Testis (tissue), 2 donors: ENCODE measurements at regions not wholly inside any gene's neighbourhood (a gene's known extent, or its start where the extent isn't known, plus 50 kb on each side); places are given as distances from the start of the nearest gene placed in this dataset.

Experiments used
- CTCF ChIP-seq, 3 experiments: fragments of 450-650 bp in 2 of 3; fragments of 200-600 bp in 1 of 3; sonication (generic) in 1 of 3; IDR thresholded peaks; one replicate each; pipeline ENCODE4 v1.5.1; 2016 to 2019; ENCODE audit warnings: antibody characterized with exemption in 3 of 3, mild to moderate bottlenecking in 2 of 3, moderate library complexity in 1 of 3
- POLR2A ChIP-seq: fragments of 450-650 bp; IDR thresholded peaks from one replicate; pipeline ENCODE4 v1.6.1; 2017; ENCODE audit warnings: antibody characterized with exemption, mild to moderate bottlenecking, moderate library complexity

GRCh38 chr5:97840643-97841042, 657.6 kb upstream of the RIOK2 start:
- TF ChIP-seq CTCF (IDR thresholded peaks at IDR 0.05) (no peak), POLR2A (no peak)
